ENCODE measurements at regions not wholly inside any gene's neighbourhood (a gene's known extent, or its start where the extent isn't known, plus 50 kb on each side); places are given as distances from the start of the nearest gene placed in this dataset.
"Not testable (repeated sequence)": the region's sequence is repeated elsewhere in the genome, so short reads cannot be mapped to it uniquely, and the experiment has no call there.

- DNase-seq (ENCODE audit: extremely low read depth, low read depth, low spot score), result no peak
Measured at GRCh38 chrX:114095789-114096188, 488.1 kb upstream of the HTR2C start.

- DNase-seq (ENCODE audit: extremely low read depth, low read depth, low spot score), result no peak
Measured at GRCh38 chrX:114087543-114087942, 496.3 kb upstream of the HTR2C start.

DNA sequence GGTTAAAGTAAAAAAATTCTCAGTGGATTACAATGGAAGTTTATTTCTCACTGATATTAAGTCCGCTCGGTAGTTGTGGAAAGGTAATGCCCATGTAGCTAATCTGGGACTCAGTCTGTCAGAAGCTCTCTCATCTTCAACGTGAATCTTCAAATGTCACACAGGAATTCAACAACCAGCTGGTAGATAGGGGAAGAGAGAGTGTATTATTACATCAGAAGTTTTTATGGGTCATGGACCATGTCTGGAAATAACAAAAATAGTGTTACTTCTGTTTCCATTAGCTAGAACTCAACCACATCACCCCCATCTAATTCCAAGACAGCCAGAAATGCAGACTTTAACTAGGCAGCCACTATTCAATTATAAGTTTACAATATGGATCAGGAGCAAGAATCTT, 506.1 kb upstream of the HTR2C start:
- DNase-seq (ENCODE audit: extremely low read depth, low read depth, low spot score), result no peak

DNA sequence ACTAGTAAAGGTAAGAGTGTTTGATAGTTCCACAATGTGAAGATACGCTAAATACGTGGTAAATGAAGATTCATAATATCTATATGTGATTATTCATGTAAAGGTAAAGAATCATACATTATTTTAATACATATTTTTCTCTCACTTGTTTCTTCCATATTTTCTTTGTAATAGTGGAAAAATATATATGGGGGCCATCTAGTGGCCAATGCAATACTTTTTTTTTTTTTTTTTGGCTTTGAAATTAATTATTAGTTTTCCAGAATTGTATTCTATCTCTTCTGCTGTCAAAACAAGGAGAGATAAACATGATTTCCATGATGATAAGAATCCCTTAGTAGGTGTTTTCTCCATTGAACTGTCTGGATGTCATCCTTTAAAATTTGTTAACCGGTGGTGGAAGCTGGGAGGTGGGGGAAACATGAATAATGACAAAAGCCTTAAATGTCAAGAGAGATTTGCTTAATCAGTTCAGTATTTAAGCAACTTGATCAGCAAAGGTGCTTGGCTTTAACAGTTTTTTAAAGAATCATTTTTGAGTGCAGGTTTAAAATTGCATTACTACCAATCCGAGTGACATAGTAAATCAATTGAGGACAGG, 508.7 kb upstream of the HTR2C start:
- DNase-seq (ENCODE audit: extremely low read depth, low read depth, low spot score), result no peak

DNA sequence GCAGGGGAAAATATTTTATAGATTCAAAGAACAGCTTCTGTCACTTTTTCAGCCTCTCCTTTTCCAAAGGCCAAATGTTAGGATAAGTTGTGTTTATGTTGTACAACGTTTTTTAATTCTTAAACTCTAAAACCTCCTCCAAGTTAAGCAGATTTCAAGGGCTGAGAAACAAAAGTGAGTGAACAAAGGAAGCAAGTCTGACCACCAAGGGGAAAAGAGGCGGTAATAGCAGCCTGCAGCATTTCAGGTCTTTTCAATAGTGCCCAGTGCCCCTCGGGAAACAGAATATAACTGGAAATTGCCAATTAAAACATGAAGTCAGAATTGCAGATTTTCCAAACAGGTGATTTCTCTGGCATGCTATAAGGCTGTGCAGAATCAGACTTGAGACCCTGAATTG, 510.0 kb upstream of the HTR2C start:
- no peak for DNase-seq (ENCODE audit: extremely low read depth, low read depth, low spot score)

- DNase-seq (ENCODE audit: extremely low read depth, low read depth, low spot score), result no peak
Measured at GRCh38 chrX:114071412-114071811, 512.5 kb upstream of the HTR2C start.

- DNase-seq (ENCODE audit: extremely low read depth, low read depth, low spot score), result no peak
Measured at GRCh38 chrX:114065577-114066223, 518.2 kb upstream of the HTR2C start.

- no peak for DNase-seq (ENCODE audit: extremely low read depth, low read depth, low spot score)
Measured at GRCh38 chrX:114061226-114061625, 522.7 kb upstream of the HTR2C start.

DNA sequence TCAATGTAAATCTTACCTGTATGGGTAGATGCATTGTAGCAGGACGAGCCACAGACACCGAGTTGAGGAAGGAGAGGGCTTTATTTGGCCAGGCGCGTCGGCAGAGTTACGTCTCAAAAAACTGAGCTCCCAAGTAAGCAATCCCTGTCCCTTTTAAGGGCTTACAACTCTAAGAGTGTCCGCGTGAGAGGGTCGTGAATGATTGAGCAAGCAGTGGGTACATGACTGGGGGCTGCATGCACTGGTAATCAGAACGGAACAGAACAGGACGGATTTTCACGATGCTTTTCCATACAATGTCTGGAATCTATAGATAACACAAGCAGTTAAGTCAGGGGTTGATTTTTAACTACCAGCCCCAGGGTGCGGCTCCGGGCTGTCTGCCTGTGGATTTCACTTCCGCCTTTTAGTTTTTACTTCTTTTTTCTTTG, 524.9 kb upstream of the HTR2C start:
- no peak for DNase-seq (ENCODE audit: extremely low read depth, low read depth, low spot score)

- DNase-seq (ENCODE audit: extremely low read depth, low read depth, low spot score), result not testable (repeated sequence)
Measured at GRCh38 chrX:114057422-114057821, 526.5 kb upstream of the HTR2C start.

DNA sequence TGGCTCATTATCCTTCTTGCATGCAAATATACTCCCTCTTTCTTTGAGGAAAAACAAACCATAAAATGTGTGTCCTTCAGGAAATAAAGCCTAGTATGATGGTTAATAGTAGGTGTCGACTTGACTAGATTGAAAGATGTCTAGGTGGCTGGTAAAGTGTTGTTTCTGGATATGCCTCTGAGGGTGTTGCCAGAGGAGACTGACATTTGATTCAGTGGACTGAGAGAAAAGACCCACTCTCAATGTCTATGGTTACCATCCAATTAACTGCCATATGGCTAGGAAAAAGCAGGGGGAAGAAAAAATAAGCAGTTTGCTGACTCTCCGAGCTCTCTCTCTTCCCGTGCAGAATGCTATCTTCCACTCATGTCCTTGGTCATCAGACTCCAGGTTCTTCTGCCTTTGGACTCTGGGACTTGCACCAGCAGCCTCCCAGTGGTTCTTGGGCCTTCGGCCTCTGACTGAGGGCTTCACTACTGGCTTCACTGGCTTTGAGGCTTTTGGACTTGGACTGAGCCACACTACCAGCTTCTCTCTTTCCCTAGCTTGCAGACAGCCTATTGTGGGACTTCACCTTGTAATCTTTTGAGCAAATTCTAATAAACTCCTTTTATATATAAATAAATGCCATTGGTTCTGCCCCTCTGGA, 532.1 kb upstream of the HTR2C start:
- no peak for DNase-seq (ENCODE audit: extremely low read depth, low read depth, low spot score)

DNA sequence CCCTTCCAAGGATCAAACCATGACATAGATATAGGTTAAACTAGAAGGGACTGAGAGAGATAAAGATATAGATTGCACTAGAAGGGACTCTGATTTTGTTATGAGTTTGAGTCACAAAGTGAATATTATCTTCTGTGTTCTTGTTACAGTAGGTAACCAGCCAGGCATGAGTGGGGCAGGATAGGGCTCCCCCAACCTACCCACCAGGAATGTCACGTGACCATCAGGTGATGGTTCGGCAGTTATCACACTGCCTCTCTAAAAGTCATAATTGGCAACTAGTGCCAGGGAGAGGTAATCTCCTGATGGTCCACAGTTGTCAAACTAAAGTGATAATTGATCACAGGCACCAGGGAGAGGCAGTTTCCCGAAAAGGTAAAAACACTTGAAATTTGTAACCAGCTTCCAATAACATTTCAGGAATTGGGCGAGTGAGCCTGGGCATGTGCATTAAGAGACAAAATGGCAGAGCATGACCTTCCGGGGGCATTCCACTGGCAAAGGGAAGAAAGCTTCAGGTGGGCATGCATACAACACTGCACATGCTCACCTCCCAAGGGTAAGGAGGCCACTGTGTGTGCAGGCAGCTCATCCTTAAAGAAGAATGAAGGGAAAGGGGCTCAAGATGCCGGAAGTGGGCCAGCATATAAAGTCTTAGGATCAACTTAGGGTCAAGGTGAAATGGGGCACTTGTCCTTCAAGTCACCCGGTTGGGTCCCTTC, 533.6 kb upstream of the HTR2C start:
- no peak for DNase-seq (ENCODE audit: extremely low read depth, low read depth, low spot score)

- DNase-seq (ENCODE audit: extremely low read depth, low read depth, low spot score), result no peak
Measured at GRCh38 chrX:114049063-114049462, 534.8 kb upstream of the HTR2C start.

GRCh38 chrX:114047558-114047957, 536.3 kb upstream of the HTR2C start:
- DNase-seq (ENCODE audit: extremely low read depth, low read depth, low spot score), result no peak

- DNase-seq (ENCODE audit: extremely low read depth, low read depth, low spot score), result no peak
Measured at GRCh38 chrX:114046695-114047279, 537.1 kb upstream of the HTR2C start.

DNA sequence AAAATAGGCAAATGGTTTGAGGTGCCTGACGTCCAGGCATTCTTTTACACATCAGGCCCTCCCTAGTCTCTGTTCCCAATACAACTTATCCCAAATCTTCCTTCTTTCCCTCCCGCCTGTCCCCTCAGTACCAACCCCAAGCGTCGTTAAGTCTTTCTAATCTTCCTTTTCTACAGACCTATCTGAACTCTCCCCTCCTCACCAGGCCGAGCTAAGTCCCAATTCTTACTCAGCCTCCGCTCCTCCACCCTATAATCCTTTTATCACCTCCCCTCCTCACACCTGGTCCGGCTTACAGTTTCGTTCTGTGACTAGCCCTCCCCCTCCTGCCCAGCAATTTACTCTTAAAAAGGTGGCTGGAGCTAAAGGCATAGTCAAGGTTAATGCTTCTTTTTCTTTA, 542.4 kb upstream of the HTR2C start:
- not testable (repeated sequence) for DNase-seq (ENCODE audit: extremely low read depth, low read depth, low spot score)

DNA sequence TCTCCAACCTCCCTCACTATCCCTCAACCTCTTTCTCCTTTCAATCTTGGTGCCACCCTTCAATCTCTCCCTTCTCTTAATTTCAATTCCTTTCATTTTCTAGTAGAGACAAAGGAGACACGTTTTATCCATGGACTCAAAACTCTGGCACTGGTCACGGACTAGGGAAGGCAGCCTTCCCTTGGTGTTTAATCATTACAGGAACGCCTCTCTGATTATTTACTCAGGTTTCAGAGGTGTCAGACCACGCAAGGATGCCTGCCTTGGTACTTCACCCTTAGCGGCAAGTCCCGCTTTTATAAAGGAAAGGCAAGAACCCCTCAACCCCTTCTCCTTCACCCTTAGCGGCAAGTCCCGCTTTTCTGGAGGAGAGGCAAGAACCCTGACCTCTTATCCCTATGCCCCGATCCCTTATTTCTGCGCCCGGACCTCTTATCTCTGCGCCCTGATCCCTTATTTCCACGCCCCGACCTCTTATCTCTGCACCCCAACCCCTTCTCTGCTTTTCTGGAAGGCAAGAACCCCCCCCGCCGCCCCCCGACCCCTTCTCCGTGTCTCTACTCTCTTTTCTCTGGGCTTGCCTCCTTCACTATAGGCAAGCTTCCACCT, 543.1 kb upstream of the HTR2C start:
- not testable (repeated sequence) for DNase-seq (ENCODE audit: extremely low read depth, low read depth, low spot score)

GRCh38 chrX:114040111-114040510, 543.8 kb upstream of the HTR2C start:
- DNase-seq (ENCODE audit: extremely low read depth, low read depth, low spot score), result not testable (repeated sequence)

DNA sequence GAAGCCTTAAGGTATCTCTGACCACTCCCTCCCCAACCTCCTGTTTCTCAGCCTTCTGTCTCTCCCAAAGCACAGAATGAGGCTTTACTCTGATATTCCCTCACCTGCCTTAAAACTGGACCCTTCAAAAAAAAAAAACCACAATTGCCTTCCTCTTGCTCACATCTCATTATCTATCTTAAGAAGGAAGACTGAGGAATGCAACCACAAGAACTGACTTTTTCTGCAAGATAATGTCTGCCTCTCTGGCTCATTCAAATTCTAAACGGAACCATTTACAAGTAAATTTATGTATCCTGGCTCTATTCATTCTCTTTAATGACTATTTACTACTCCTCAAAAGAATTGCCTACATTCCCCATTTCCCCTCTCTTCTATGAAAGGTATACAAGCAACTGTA, 545.5 kb upstream of the HTR2C start:
- no peak for DNase-seq (ENCODE audit: extremely low read depth, low read depth, low spot score)

DNA sequence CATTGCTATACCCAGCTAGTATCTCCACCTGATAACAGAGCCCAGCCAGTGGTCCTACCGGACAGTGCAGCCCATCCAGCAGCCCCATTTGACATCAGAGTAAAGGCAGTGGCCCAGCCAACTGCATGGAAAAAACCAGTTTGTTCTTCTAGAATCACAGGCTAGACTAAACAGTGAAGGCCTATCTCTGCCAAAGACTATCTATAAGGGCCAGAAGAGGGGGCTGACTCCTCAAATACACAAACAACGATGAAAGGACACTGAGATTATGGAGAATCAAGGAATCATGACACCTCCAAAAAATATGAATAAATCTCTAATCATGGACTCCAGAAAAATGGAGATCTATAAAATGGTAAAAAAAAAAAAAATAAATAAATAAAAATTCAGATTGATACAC, 546.4 kb upstream of the HTR2C start:
- no peak for DNase-seq (ENCODE audit: extremely low read depth, low read depth, low spot score)
